HG03066 (cell line): ENCODE measurements at regions not wholly inside any gene's neighbourhood (a gene's known extent, or its start where the extent isn't known, plus 50 kb on each side); places are given as distances from the start of the nearest gene placed in this dataset.
"Not testable (repeated sequence)": the region's sequence is repeated elsewhere in the genome, so short reads cannot be mapped to it uniquely, and the experiment has no call there.

Experiments used
- ATAC-seq: cut with Tn5 transposase; IDR thresholded peaks from one replicate; pipeline ENCODE4 v1.9.1; 2021; ENCODE audit warnings: low read depth; ENCODE audit not compliant: unreplicated experiment

DNA sequence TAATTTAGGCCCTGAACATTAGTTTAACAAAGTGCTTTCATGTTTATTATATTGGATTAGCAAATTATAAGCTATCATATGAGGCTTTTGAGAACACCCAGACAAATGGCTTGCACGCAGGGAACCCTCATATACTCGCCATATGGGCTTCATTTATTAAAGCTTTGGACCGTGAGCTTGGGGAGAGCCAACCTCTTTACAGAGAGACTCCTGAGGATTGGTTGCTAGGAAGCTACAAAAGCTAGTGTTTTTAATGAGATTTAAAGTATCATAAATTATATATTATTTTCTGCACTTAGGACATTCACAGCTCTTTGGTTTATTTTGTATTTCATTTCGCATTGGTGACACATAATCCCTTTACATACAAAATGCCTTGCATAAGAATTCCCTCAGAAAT, 193.8 kb upstream of the TOX3 start:
- no peak for ATAC-seq

DNA sequence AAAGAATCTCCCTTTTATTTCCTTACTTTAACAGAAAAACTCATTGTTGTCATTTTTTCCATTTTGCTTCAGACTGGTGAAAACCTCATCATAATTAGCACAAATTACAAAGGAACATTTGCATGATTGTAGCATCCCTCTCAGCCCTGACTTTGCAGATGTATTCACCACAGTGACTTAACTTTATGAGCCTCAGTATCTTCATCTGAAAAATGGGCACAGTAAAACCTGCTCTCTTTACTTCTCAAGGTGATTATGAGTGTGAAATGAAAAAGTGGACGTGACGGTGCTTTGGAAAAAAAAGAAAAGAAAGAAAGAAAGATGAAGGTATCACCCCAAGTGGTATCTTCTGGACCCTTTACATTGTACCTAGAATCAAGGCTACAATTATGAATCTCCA, 193.4 kb upstream of the TOX3 start:
- no peak for ATAC-seq

DNA sequence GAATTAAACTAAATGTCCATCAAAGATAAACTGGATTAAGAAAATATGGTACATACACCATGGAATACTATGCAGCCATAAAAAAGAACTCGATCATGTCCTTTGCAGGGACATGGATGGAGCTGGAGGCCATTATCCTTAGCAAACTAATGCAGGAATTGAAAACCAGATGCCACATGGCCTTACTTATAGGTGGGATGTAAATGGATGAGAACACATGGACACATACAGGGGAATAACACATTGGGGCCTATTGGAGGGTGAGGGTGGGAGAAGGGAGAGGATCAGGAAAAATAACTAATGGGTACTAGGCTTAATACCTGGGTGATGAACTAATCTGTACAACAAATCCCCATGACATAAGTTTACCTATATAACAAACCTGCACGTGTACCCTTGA, 192.0 kb upstream of the TOX3 start:
- not testable (repeated sequence) for ATAC-seq

DNA sequence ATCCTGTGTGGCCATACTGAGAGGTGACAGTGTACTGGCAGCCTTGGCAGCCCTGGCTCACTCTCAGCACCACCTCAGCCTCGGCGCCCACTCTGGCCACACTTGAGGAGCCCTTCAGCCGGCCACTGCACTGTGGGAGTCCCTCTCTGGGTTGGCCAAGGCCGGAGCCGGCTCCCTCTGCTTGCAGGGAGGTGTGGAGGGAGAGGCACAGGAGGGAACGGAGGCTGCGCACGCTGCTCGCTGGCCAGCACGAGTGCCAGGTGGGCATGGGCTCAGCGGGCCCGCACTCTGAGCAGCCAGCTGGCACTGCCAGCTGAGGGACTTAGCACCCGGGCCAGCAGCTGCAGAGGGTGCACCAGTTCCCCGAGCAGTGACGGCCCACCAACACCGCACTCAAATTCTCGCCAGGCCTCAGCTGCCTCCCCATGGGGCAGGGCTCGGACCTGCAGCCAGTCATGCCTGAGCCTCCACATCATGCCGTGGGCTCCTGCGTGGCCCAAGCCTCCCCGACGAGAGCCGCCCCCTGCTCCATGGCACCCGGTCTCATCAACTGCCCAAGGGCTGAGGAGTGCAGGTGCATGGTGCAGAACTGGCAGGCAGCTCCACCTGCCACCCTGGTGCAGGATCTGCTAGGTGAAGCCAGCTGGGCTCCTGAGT, 184.4 kb upstream of the TOX3 start:
- no peak for ATAC-seq

DNA sequence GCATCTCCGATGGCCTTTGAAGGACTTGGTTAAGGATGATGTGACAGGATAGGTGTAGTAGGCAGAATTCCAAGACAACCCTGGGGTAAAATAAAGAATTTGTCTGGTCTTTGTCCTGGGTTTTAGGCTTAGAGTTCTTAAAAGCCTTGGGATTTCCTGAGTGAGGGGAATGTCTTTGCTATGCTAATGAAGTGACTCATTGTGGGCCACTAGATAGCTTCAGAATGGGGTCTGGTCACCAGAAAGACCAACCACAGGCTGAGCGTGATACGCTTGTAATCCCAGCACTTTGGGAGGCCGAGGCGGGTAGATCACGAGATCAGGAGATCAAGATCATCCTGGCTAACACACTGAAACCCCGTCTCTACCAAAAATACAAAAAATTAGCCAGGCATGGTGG, 182.8 kb upstream of the TOX3 start:
- ATAC-seq = no peak

DNA sequence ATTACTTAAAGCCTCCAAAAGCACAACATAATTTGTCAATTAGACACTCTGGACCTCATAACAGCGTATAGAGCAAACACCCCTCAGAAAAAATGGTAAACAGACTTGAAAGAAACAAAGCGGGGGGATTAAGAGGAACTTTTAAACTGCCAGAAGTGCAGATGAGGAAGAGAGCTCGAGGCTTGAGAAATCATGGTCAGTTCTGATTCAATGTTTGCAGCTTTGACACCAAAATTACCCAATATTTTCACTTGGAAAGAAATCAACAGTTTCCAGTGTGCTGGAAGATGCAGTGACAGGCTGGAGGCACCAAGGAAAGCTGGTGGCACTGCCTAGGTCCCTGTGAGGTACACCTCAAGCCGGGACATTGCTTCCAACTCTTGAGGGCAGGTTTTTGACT, 180.9 kb upstream of the TOX3 start:
- no peak for ATAC-seq

DNA sequence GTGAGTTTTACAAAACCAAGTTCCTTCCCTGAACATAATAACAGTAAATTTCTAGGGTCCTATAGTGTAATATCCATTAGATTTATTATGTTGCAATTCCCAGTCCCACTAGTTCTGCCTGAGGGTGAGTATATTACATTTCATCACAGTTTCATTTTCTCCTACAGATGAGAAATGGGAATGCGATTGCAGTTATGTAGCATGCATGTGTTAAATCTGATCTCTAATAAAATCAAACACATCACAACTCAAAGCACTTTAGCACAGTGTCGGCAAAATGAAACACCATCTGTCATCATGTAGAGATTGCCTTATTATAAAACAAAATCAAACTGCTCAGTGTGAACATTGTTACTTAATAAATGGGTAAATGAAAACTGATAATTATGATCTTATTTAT, 180.5 kb upstream of the TOX3 start:
- ATAC-seq = no peak

DNA sequence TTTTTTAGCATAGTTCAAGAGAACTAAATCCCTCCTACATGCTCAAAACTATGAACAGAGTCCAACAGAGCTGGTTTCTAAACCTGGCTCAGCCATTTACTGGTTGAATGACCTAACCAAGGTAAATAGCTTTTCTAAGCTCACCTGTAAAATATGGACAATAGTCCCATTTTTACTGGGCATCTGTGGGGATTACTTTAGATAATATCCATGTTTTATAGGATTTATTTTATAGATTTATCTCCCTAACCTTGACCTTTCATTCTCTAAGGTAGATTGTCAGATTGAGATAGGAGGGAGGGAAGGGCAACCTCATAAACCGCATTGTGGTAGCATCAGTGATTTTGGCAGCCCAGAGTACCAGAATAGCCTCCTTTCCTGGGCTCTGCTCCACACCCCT, 178.5 kb upstream of the TOX3 start:
- ATAC-seq = no peak

DNA sequence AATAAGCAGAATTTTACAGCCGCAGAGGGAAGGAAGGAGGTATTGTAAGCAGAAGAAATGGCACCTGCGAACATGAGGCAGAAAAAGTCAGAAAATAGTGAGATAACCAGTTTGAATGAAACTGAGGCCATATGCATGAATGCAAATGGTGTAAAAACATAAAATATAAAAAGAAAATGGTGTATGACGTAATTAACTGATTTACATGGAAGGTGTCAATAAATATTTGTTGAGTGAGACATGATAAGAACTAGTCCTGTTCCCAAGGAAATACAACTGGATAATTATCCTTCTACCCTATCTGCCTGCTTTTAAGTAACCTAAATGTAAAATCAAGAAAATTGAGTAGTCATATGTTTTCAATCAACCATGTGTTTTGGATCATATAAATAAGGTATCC, 178.1 kb upstream of the TOX3 start:
- no peak for ATAC-seq

DNA sequence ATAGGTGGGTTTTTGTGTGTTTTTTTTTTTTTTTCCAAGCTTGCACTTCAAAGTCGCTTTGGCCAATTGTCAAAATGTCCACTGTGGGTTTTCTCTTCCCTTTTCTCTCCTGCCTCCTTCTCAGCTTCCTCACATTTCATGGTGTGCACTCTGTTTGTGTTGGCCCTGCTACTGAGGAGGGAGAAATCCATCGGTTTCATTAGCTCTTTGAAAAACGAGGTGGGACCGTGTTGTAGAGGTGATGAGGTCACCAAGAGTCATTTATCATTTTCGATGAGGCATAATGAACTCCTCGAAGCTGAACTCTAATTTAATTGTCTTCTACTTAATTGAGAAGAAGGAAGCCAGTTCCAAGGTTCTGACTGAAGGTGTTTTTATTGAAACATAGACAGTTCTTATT, 174.4 kb upstream of the TOX3 start:
- no peak for ATAC-seq

DNA sequence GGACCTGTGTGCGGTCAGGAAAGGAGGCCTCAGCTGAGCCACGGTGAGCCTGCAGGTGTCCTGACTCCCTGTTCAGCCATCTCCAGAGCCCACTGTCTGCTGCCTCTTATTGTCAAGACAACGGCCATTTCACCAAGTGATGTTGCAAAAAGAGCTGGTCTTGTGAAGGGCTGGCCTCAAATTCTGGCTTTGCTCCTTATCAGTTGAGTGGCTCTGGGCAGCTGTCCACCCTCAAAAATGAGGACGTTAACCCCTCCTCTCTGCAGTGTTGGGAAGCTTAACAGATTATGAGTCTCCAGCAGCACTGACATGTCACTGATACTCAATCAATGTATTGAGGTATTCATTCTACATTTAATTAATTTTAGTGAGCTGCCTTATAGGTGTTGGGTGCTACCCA, 171.1 kb upstream of the TOX3 start:
- ATAC-seq = no peak

DNA sequence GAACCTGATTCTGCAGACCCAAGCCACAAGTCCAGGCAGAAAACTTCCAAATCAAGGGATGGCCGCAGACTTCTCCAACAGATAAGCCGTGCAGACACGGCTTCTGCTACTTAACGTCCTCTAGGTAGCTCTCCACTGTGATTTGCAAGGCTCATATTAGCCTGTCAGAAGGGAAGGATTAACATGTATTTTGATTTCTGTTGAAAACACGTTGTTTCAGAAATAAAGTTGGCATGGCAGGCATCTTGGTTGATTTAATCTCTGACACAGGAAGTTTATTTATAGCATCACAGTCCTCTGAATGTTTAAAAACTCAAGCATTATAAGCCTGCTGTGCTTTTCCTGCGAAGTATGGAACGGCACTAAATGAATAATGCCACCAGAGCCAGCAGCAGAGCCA, 166.8 kb upstream of the TOX3 start:
- no peak for ATAC-seq

DNA sequence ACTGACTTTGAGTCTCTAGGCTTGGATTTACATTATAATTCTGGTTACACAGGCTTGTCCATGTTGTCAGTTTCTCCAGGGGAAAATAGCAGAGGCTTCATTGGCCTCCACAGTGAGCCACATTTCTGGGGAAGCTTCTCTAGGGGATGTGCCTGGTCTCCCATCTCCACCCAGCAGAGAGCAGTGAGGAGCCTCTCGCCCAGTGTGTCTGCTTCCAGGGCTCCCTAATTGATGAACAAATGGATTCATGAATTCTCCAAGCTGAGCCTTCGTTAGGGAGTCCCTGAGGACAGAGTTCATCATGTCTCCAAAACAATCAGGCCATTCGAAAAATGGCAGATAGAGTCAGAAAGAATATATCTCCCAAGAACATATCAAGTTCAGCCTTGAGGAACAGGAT, 162.4 kb upstream of the TOX3 start:
- ATAC-seq = no peak

DNA sequence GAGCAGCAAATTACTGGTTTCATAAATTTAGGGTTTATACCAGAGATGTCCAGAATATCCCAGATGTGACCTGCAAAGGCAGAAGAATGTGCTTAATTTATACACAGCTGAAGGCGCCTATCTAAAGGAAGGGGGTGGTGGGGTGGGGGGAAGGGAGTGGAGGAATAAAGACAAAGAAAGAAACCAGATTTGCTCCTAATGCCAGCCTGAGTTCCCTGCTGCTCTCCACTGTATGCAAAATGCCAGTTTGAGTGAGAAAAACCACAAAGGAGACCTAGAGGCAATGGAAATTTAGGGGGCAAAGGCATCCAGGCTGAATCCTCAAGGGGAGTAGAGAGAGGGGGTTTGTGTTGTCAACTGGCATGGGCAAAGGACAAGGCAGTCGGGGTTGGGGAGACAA, 161.5 kb upstream of the TOX3 start:
- no peak for ATAC-seq

DNA sequence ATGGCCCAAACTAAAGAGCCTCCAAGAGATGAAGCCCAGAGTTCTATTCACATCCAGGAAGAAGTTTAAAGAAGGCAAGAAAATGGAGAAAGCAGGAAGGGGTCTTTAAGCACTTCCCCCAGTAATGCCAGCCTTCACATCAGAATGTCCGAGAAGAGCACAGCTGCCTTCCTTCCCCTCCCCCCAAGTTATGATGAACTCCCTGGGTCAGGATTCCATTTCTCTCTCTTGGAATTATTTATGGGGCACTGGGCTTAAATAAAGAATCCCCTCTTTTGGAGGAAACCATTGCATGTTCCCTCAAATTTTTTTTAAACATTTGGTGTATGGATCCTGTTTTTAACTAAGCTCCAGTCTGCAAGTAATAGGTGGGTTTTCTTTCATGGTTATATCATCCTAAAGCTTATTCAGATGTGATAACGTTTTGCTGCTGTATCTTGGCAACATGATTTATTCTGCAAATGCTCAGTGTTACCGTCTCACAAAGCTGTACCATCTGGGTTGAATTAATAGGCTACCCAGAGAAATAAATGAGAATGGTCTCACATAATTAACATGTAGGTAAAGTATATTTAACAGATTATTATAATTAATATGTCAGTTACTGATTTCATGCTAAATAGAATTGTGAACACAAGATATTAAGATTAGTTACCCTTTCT, 160.9 kb upstream of the TOX3 start:
- ATAC-seq = no peak

DNA sequence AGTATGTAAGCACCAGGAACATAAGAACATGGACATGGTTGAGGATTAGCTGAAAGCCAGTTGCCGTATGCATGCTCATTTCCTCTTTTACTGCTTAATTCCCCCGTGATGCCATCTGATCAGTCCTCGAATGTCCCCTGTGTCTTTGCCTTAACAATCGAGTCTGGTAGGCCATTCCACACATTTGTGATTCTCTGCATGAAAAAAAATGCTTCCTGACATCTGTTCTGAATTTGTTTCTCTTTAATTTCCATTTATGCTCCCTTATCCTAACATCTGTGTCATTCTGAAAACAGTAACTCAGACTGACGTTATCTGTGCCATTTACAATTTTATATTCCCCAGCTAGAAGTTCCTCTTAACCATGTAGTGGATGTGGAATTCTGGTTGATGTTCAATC, 158.2 kb upstream of the TOX3 start:
- ATAC-seq = no peak

DNA sequence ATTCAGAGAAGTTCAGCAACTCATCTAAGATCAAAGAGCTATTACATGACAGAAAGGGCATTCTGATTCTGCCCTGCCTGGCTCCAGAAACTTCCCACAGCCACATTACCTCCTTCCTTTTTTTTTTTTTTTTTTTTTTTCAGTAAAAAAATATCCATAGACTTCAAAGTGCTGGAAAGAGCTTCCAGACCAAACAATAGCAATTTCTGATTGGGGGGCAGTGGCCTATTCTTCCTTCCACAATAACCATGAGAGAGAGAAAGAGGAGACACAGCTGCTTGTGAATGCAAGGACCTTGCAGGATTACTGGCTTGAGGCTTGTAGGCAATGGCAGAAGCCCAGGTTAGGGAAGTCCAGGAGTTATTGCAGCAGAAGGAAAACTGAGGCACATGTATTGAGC, 151.0 kb upstream of the TOX3 start:
- ATAC-seq = no peak

DNA sequence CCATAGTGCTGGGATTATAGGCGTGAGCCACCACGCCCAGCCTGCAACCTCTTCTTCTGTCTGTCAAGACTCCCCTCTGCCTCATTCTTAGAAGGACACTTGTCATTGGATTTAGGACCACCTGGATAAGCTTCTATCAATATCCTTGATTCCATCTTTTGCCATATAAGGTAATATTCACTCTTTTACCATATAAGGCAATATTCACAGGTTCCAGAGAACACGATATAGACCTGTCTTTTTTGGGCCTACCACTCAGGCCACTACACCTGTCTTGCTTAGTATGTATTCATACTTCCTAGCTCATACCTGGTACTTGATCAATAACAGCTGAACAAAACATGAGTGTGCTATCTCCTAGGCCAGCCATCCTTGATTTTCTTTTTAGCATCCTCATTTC, 149.2 kb upstream of the TOX3 start:
- ATAC-seq = no peak

DNA sequence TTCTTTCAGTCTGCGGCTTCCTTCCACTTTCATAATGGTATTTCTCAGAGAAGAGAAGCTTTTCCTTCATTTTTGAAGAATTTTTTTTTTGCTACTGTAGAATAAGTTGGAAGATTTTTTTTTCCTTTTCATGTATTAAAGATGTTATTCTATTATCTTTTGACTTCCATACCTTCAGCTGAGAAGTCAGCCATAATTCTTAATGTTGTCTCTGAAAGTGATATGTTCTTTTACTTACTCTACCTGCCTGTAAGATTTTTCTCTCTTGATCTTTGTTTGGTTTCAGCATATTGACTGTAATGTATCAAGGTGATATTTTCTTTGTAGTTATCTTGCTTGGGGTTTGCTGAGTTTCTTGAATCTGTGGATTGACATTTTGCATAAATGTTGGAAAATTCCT, 143.5 kb upstream of the TOX3 start:
- ATAC-seq = no peak

DNA sequence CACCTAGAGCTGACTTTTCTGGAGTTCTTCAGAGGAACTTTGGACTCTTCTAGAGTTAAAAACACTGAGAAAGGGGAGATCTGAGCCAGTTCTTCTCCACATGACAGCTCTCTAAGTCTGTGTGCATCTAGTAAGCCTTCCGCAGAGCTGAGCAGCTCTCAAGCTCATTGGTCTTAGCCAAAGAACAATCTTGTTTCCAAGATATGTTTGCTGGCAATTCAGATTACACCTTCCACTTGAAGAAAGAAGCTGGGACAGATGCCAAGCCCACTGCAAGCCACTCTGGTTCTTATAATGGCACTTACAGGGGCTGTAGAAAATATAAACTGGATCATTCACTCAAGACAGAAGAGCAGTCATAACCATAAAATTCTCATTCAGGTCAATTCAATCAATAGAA, 134.1 kb upstream of the TOX3 start:
- ATAC-seq = no peak

DNA sequence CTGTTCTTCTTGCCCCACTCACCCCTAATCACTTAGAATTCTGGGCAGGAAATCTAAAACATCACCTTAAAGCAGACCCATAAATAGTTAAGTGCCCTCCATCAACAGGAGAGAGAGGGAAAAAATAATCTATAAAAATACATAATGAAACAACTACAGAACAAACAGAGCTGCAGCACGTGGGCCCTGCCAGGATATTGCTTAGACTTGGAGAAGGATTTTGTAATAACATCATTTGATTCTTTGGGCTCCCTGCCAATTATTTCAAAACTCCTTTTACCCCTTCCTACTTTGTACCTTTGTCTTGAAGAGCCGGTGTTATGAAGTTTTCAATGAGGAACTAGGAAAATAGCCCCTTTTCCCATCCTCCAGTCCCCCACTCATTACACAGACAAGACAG, 130.6 kb upstream of the TOX3 start:
- ATAC-seq = no peak

DNA sequence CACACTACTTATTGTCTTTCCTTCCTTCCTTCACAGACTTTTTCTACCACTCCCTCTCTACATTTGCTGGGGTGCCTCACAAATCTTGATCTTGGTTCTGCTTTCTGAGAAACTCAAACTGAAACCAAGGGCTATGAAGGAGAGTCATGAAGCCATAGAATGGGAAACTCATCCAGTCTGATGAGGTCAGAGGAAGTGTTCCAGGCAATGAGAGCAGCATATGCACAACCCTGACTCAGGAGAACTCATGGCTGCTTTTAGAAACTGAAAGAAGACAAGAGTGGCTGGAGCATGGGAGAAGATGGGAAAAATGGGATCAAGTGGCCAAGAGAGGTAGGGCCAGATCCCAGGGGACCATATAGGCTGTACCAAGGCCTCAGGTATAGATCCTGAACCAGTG, 130.0 kb upstream of the TOX3 start:
- ATAC-seq = no peak

DNA sequence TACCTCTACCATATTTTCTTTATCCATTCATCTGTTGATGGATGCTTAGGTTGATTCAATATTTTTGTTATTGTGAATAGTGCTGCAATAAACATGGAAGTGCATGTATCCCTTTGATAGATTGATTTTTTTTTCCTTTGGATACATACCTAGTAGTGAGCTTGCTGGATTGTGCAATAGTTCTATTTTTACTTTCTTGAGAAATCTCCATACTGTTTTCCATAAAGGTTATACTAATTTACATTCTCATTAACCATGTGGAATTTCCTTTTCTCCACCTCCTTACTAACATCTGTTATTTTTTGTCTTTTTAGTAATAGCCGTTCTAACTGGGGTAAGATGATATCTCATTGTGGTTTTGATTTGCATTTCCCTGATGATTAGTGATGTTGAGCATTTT, 124.6 kb upstream of the TOX3 start:
- no peak for ATAC-seq
